Erythroblast (primary cell): ENCODE measurements at regions not wholly inside any gene's neighbourhood (a gene's known extent, or its start where the extent isn't known, plus 50 kb on each side); places are given as distances from the start of the nearest gene placed in this dataset.

Source experiments
- GATA1 ChIP-seq: IDR thresholded peaks from 2 replicates; pipeline ENCODE4 v1.6.1; 2011; ENCODE audit warnings: low read depth, mild to moderate bottlenecking, control low read depth, low read length, moderate library complexity
- POLR2A ChIP-seq: IDR thresholded peaks from 2 replicates; pipeline ENCODE4 v1.6.1; 2011; ENCODE audit warnings: mild to moderate bottlenecking, low read length

DNA sequence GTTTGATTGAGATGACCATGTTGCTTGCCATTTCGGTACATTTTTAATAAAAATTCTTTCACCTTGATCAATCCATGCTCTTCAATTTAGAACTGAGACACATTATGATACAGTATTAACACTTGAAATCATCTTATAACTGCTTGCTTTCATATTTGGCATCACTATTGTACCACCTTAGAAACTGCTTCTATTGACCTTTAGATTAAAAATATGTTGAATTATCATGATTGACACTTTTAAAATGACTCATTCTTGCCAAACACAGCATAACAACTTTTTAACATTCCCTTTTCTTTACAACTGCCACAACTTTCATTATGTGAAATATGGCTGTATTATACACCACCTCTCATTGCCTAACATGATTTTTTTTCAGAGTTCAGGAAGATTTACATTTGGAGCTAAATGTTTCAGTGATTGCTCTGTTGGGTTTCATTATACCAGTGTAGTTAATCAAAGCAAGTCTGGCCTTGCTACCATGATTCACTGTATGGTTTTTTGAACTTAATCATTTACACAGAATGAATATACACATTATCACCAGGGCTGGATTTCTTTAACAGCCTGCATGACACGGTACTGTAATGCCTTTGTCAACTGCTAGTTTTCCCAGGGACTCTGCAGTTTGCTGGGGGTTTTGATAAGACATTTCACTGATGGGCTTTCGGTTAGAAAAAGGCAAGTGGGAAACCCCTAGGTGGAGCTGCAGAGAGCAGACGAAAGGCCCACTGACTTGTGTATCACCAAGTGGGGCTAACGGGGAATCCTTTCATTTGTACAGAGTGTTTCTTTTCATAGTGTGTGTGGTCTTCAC, 93.6 kb upstream of the TLE4 start:
- no peak for TF ChIP-seq POLR2A
- TF ChIP-seq GATA1, result no peak
